ENCODE measurements at regions not wholly inside any gene's neighbourhood (a gene's known extent, or its start where the extent isn't known, plus 50 kb on each side); places are given as distances from the start of the nearest gene placed in this dataset.

DNA sequence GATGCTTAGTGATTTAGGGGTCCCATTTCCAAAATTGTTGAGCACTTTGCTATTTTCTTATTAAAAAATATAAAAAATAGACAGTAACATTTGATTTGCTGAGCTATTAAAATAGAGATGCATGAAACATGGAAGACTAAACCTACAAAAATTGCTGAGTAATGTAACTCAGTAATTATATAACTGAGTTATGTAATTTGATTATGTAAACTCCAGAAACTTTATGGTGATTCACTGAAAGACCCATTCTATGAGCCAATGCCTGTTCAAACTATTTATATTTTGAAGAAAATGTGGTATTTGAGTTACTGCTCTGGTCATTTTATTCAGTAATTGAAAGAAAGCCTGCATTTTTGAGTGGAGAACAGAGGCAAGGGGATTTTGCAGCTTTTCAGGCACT, 1221.5 kb upstream of the ALCAM start:
- H3K4me3 ChIP-seq (replicated peaks; ENCODE audit: low read depth, low read length): no peak overlapping the region
- TF ChIP-seq CTCF (IDR thresholded peaks at IDR 0.05; ENCODE audit: low read depth, low read length, missing control alignments): no peak

GRCh38 chr3:104149154-104149553, 1217.6 kb upstream of the ALCAM start:
- no peak for TF ChIP-seq CTCF (IDR thresholded peaks at IDR 0.05; ENCODE audit: low read depth, low read length, missing control alignments)

More for the DNA sequence above, 1221.5 kb upstream of the ALCAM start:
- DNase-seq (ENCODE audit: extremely low read depth, low read depth): no peak

DNA sequence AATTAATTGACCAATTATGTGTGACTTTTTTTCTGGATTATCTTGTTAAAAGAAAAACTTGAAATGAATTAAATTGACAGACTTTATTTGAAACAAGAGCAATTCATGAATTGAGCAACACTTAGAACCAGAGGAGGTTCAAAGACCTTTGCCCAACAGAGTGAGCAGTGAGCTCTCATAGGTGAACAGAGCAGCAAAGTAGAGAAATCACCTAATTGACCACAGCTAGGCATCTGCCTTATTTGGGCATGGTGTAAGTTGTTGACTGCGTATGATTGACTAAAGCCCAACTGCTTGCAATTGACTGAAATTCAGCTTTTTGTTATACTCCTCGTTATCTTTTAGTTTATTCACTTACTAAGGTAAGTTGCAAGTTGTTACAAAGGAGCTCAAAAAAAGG, 1216.0 kb upstream of the ALCAM start:
- H3K4me3 ChIP-seq (replicated peaks; ENCODE audit: low read depth, low read length): no peak overlapping the region
- no peak for DNase-seq (ENCODE audit: extremely low read depth, low read depth)
- TF ChIP-seq CTCF (IDR thresholded peaks at IDR 0.05; ENCODE audit: low read depth, low read length, missing control alignments): no peak

More at GRCh38 chr3:104149154-104149553, 1217.6 kb upstream of the ALCAM start:
- DNase-seq (ENCODE audit: extremely low read depth, low read depth): no peak
- no peak overlapping the region for H3K4me3 ChIP-seq (replicated peaks; ENCODE audit: low read depth, low read length)

DNA sequence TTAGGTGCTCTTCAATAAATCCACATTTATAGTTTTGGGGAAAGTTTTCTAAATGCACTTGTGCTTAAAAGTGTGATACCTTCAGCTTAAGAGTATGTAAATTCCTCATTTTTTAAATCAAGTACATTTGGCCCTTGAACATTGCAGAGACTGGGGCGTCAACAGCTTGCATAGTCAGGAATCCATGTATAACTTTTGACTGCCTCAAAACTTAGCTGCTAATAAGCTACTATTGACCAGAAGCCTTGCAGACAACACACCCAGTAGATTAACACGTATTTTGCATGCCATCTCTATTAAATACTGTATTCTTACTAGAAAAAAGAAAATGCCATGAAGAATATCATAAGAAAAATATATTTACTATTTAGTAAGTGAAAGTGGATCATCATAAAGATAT, 1211.8 kb upstream of the ALCAM start:
- H3K4me3 ChIP-seq (replicated peaks; ENCODE audit: low read depth, low read length): no peak overlapping the region
- no peak for DNase-seq (ENCODE audit: extremely low read depth, low read depth)
- TF ChIP-seq CTCF (IDR thresholded peaks at IDR 0.05; ENCODE audit: low read depth, low read length, missing control alignments): no peak

- TF ChIP-seq CTCF (IDR thresholded peaks at IDR 0.05; ENCODE audit: low read depth, low read length, missing control alignments): no peak
- no peak for DNase-seq (ENCODE audit: extremely low read depth, low read depth)
Observed at GRCh38 chr3:104165866-104166265, 1200.8 kb upstream of the ALCAM start.

DNA sequence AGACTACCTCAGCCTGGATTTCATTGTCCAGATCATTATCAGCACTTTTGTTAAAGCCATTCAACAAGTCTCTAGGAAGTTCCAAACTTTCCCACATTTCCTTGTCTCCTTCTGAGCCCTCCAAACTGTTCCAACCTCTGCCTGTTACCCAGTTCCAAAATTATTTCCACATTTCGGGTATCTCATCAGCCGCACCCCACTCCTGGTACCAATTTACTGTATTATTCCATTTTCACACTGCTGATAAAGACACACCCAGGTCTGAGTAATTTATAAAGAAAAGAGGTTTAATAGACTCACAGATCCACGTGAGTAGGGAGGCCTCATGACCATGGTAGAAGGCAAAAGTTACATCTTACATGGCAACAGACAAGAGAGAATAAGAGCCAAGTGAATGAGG, 1198.3 kb upstream of the ALCAM start:
- DNase-seq (ENCODE audit: extremely low read depth, low read depth): no peak
- no peak for TF ChIP-seq CTCF (IDR thresholded peaks at IDR 0.05; ENCODE audit: low read depth, low read length, missing control alignments)
- no peak overlapping the region for H3K4me3 ChIP-seq (replicated peaks; ENCODE audit: low read depth, low read length)

More at GRCh38 chr3:104165866-104166265, 1200.8 kb upstream of the ALCAM start:
- H3K4me3 ChIP-seq (replicated peaks; ENCODE audit: low read depth, low read length): no peak overlapping the region

GRCh38 chr3:104175696-104176095, 1191.0 kb upstream of the ALCAM start:
- DNase-seq (ENCODE audit: extremely low read depth, low read depth): no peak
- TF ChIP-seq CTCF (IDR thresholded peaks at IDR 0.05; ENCODE audit: low read depth, low read length, missing control alignments): no peak
- H3K4me3 ChIP-seq (replicated peaks; ENCODE audit: low read depth, low read length): no peak overlapping the region

Measured in HFF-Myc (cell line).